Peyer's patch (tissue), 4 donors: ENCODE measurements at regions not wholly inside any gene's neighbourhood (a gene's known extent, or its start where the extent isn't known, plus 50 kb on each side); places are given as distances from the start of the nearest gene placed in this dataset.

Source experiments
- POLR2A ChIP-seq, 2 donors: fragments of 450-650 bp; IDR thresholded peaks; one replicate each; pipeline ENCODE4 v1.5.1; 2017; ENCODE audit warnings: antibody characterized with exemption in 2 of 2, mild to moderate bottlenecking in 2 of 2, moderate library complexity in 2 of 2
- TF ChIP-seq, protein P1 (sequence below), 6 experiments: fragments of 450-650 bp in 4 of 6; fragments of 200-600 bp in 2 of 6; sonication (generic) in 1 of 6; IDR thresholded peaks; one replicate each; pipeline ENCODE4 v1.5.1; 2017 to 2019; ENCODE audit warnings: antibody characterized with exemption in 6 of 6, mild to moderate bottlenecking in 3 of 6, moderate library complexity in 1 of 6

GRCh38 chr16:51984395-51984794 is 562.5 kb downstream of the TOX3 start:
- TF ChIP-seq, protein P1, sequence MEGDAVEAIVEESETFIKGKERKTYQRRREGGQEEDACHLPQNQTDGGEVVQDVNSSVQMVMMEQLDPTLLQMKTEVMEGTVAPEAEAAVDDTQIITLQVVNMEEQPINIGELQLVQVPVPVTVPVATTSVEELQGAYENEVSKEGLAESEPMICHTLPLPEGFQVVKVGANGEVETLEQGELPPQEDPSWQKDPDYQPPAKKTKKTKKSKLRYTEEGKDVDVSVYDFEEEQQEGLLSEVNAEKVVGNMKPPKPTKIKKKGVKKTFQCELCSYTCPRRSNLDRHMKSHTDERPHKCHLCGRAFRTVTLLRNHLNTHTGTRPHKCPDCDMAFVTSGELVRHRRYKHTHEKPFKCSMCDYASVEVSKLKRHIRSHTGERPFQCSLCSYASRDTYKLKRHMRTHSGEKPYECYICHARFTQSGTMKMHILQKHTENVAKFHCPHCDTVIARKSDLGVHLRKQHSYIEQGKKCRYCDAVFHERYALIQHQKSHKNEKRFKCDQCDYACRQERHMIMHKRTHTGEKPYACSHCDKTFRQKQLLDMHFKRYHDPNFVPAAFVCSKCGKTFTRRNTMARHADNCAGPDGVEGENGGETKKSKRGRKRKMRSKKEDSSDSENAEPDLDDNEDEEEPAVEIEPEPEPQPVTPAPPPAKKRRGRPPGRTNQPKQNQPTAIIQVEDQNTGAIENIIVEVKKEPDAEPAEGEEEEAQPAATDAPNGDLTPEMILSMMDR (IDR thresholded peaks at IDR 0.05), result no peak
- no peak for TF ChIP-seq POLR2A (IDR thresholded peaks at IDR 0.05)
